ENCODE measurements at regions not wholly inside any gene's neighbourhood (a gene's known extent, or its start where the extent isn't known, plus 50 kb on each side); places are given as distances from the start of the nearest gene placed in this dataset.

GRCh38 chr2:163505281-163505680 lies 230.5 kb downstream of the FIGN start:
- DNase-seq (ENCODE audit: low read depth in 1 of 2, low spot score in 1 of 2) (no peak), ATAC-seq (no peak), FAIRE-seq (no peak)
- 85% methylated on average over 3 of the region's 3 CpGs for WGBS (ENCODE audit: missing lambda C conversion rate)
- Histone ChIP-seq H3K27ac (no peak overlapping the region), H3K4me2 (no peak overlapping the region), H3K9me3 (no peaks in the 10 kb centered on the region), H3K4me3 (no peak overlapping the region), H3K4me1 (no peaks in the 10 kb centered on the region)
- ChIA-PET POLR2A (no interaction called here), CTCF (no interaction called here)
- TF ChIP-seq RAD21 (conservative IDR thresholded peaks at IDR 0.05 in 1 of 2, IDR thresholded peaks at IDR 0.05 in 1 of 2) (no peak), JUN (IDR thresholded peaks at IDR 0.05) (no peak), KDM5A (IDR thresholded peaks at IDR 0.05) (no peak), ZNF302 (CRISPR knock-in tag; IDR thresholded peaks at IDR 0.05) (no peak)

- POLR2A ChIA-PET: no interaction called here
- DNase-seq (ENCODE audit: low read depth in 1 of 2, low spot score in 1 of 2) (no peak), FAIRE-seq (no peak), ATAC-seq (no peak)
- H3K9me3 ChIP-seq: 0 out of 3 replicates have a peak, but pooled peaks cover 3% of the 10 kb centered on the region
- H3K4me2 ChIP-seq: no peak overlapping the region
- WGBS (ENCODE audit: missing lambda C conversion rate): 67% methylated on average over 13 of the region's 13 CpGs
- CTCF ChIA-PET: no interaction called here
- H3K4me3 ChIP-seq: no peak overlapping the region
- no peak overlapping the region for H3K27ac ChIP-seq
- TF ChIP-seq EHMT2 (IDR thresholded peaks at IDR 0.05; ENCODE audit: low read depth) (no peak), PHF8 (IDR thresholded peaks at IDR 0.05; ENCODE audit: borderline replicate concordance, low read depth) (no peak)
- H3K4me1 ChIP-seq: no peaks in the 10 kb centered on the region
Measured at GRCh38 chr2:163493359-163494298, 242.2 kb downstream of the FIGN start.

GRCh38 chr2:163491850-163492249 lies 244.0 kb downstream of the FIGN start:
- Histone ChIP-seq H3K4me2 (no peak overlapping the region), H3K4me1 (no peaks in the 10 kb centered on the region), H3K9me3 (0 out of 3 replicates have a peak, but pooled peaks cover 3% of the 10 kb centered on the region), H3K4me3 (no peak overlapping the region), H3K27ac (no peak overlapping the region)
- CTCF ChIA-PET: no interaction called here
- DNase-seq (ENCODE audit: low read depth in 1 of 2, low spot score in 1 of 2): no peak
- ATAC-seq: no peak
- POLR2A ChIA-PET: no interaction called here
- no peak for FAIRE-seq
- 82% methylated on average over 2 of the region's 2 CpGs for whole genome bisulfite sequencing (ENCODE audit: missing lambda C conversion rate)
- TF ChIP-seq GATA3 (IDR thresholded peaks at IDR 0.05; ENCODE audit: borderline replicate concordance) (no peak), POLR2AphosphoS2 (conservative IDR thresholded peaks at IDR 0.05; ENCODE audit: low read length) (no peak), CTCF (IDR thresholded peaks at IDR 0.05) (no peak), HMGXB4 (CRISPR knock-in tag; IDR thresholded peaks at IDR 0.05; ENCODE audit: borderline replicate concordance) (no peak), EHF (CRISPR knock-in tag; IDR thresholded peaks at IDR 0.05) (no peak), POLR2A (IDR thresholded peaks at IDR 0.05; ENCODE audit: low read length) (no peak), NPAS2 (CRISPR knock-in tag; IDR thresholded peaks at IDR 0.05; ENCODE audit: borderline replicate concordance) (no peak), EP300 (IDR thresholded peaks at IDR 0.05) (no peak), RARB (CRISPR knock-in tag; IDR thresholded peaks at IDR 0.05) (no peak), HOXB13 (CRISPR knock-in tag; IDR thresholded peaks at IDR 0.05; ENCODE audit: low read depth) (no peak), TP53 (CRISPR knock-in tag; IDR thresholded peaks at IDR 0.05) (no peak), HOXA7 (CRISPR knock-in tag; IDR thresholded peaks at IDR 0.05) (no peak), CHD2 (IDR thresholded peaks at IDR 0.05; ENCODE audit: low read length, partially characterized antibody) (no peak), NR3C1 (IDR thresholded peaks at IDR 0.05) (no peak), HOXB5 (CRISPR knock-in tag; IDR thresholded peaks at IDR 0.05) (no peak), E2F6 (IDR thresholded peaks at IDR 0.05; ENCODE audit: borderline replicate concordance, low read depth) (no peak), FOXS1 (CRISPR knock-in tag; IDR thresholded peaks at IDR 0.05) (no peak)

Measured in A549 (cell line).